H1 (cell line): ENCODE measurements at regions not wholly inside any gene's neighbourhood (a gene's known extent, or its start where the extent isn't known, plus 50 kb on each side); places are given as distances from the start of the nearest gene placed in this dataset.

ENCODE experiments used
- CTCF ChIP-seq, 3 experiments: IDR thresholded peaks; 1 replicate in 2 of 3; 2 replicates in 1 of 3; pipeline versions ENCODE4 v1.5.1 to v1.6.1; 2011; ENCODE audit warnings: low read length in 3 of 3, mild to moderate bottlenecking in 3 of 3, inconsistent platforms in 2 of 3, low read depth in 1 of 3, moderate library complexity in 1 of 3; ENCODE audit not compliant: insufficient read depth in 1 of 3; ENCODE audit errors: control extremely low read depth in 1 of 3
- GTF2F1 ChIP-seq: IDR thresholded peaks from 2 replicates; pipeline ENCODE4 v1.6.1; 2012; ENCODE audit warnings: low read depth, low read length, improper control_type of control experiment, borderline replicate concordance
- HDAC2 ChIP-seq, 2 experiments: fragments of 300-600 bp in 1 of 2; sonication (generic) in 1 of 2; IDR thresholded peaks; 2 replicates each; pipeline ENCODE4 v1.6.1; 2011 to 2012; ENCODE audit warnings: low read depth in 2 of 2, low read length in 2 of 2, mild to moderate bottlenecking in 2 of 2, moderate library complexity in 2 of 2, borderline replicate concordance in 1 of 2, inconsistent platforms in 1 of 2
- POLR2A ChIP-seq, 2 experiments: IDR thresholded peaks; 1 replicate in 1 of 2; 2 replicates in 1 of 2; pipeline ENCODE4 v1.6.1; 2011; ENCODE audit warnings: low read depth in 2 of 2, low read length in 2 of 2, mild to moderate bottlenecking in 2 of 2; ENCODE audit errors: control extremely low read depth in 1 of 2
- RFX5 ChIP-seq: IDR thresholded peaks from 2 replicates; pipeline ENCODE4 v1.6.1; 2011; ENCODE audit warnings: low read depth, low read length, improper control_type of control experiment, borderline replicate concordance
- SP1 ChIP-seq: IDR thresholded peaks from 2 replicates; pipeline ENCODE4 v1.6.1; 2011; ENCODE audit warnings: low read depth, low read length

GRCh38 chr14:41541333-41541732 lies 65.3 kb upstream of the LRFN5 start:
- TF ChIP-seq GTF2F1 (no peak), SP1 (no peak), RFX5 (no peak), HDAC2 (IDR thresholded peaks at IDR 0.05; ENCODE audit: borderline replicate concordance in 1 of 2, low read depth in 2 of 2, low read length in 2 of 2) (no peak), POLR2A (IDR thresholded peaks at IDR 0.05; ENCODE audit: control extremely low read depth in 1 of 2, low read depth in 2 of 2, low read length in 2 of 2) (no peak), CTCF (IDR thresholded peaks at IDR 0.05; ENCODE audit: control extremely low read depth in 1 of 3, insufficient read depth in 1 of 3, low read depth in 1 of 3, low read length in 3 of 3) (no peak)
